ENCODE measurements at regions not wholly inside any gene's neighbourhood (a gene's known extent, or its start where the extent isn't known, plus 50 kb on each side); places are given as distances from the start of the nearest gene placed in this dataset.

GRCh38 chr2:138176862-138177439 lies 212.7 kb downstream of the HNMT start:
- TF ChIP-seq CTCF (IDR thresholded peaks at IDR 0.05; ENCODE audit: low read depth, low read length) (no peak), POLR2A (IDR thresholded peaks at IDR 0.05; ENCODE audit: extremely low read depth, insufficient read length) (no peak), MYC (IDR thresholded peaks at IDR 0.05; ENCODE audit: low read depth, low read length) (no peak), MAX (IDR thresholded peaks at IDR 0.05; ENCODE audit: low read depth, low read length) (no peak)
